ENCODE measurements at regions not wholly inside any gene's neighbourhood (a gene's known extent, or its start where the extent isn't known, plus 50 kb on each side); places are given as distances from the start of the nearest gene placed in this dataset.

- no peak overlapping the region for H2BK12ac ChIP-seq (ENCODE audit: low read depth, low read length)
- no peak overlapping the region for H2BK120ac ChIP-seq (replicated peaks; ENCODE audit: low read depth, low read length)
- H3K9ac ChIP-seq (replicated peaks in 1 of 4; ENCODE audit: extremely low read depth in 1 of 4, low read depth in 3 of 4, low read length in 3 of 4), result no peak overlapping the region
- H4K5ac ChIP-seq (ENCODE audit: insufficient read length, low read depth, low read length), result no peak overlapping the region
- no peak overlapping the region for H3K4ac ChIP-seq (replicated peaks; ENCODE audit: insufficient read length, low read depth, low read length)
- no peak overlapping the region for H3K4me3 ChIP-seq (ENCODE audit: extremely low read depth in 1 of 4, insufficient read depth in 2 of 4, low read depth in 3 of 4, low read length in 4 of 4)
- no peak overlapping the region for H2BK20ac ChIP-seq (ENCODE audit: low read length)
- H3K79me2 ChIP-seq (ENCODE audit: control insufficient read depth in 1 of 2, insufficient read depth in 2 of 2, low read length in 2 of 2), result no peaks in the 10 kb centered on the region
- FAIRE-seq (peak; percentile 63), DNase-seq (ENCODE audit: low read depth in 1 of 2, low spot score in 2 of 2) (no peak)
- no peak overlapping the region for H3K14ac ChIP-seq (ENCODE audit: insufficient read length)
- no peak overlapping the region for H3K4me2 ChIP-seq (ENCODE audit: insufficient read depth in 1 of 2, low read depth in 2 of 2, low read length in 2 of 2)
- H3K56ac ChIP-seq (replicated peaks; ENCODE audit: insufficient read length, low read depth, low read length), result no peak overlapping the region
- no peak overlapping the region for H2AK5ac ChIP-seq (ENCODE audit: low read depth, low read length)
- H2BK15ac ChIP-seq (ENCODE audit: low read length), result no peak overlapping the region
- 61% methylated on average over 2 of the region's 2 CpGs; no CpG with 5 or more reads in 1 of the 2 experiments for WGBS, 2 experiments (ENCODE audit: extremely low coverage in 1 of 2, insufficient coverage in 1 of 2, insufficient read length in 1 of 2, insufficient replicate concordance in 2 of 2, low coverage in 1 of 2, low lambda C conversion rate in 2 of 2, missing lambda C conversion rate in 1 of 2)
- H3K4me1 ChIP-seq (replicated peaks in 1 of 4; ENCODE audit: control insufficient read depth in 3 of 4, insufficient read depth in 4 of 4, low read length in 3 of 4), result no peaks in the 10 kb centered on the region
- POLR2A ChIA-PET (ENCODE audit: partially characterized antibody), result no interaction called here
- H4K91ac ChIP-seq (replicated peaks; ENCODE audit: insufficient read length, low read length), result no peak overlapping the region
- no peak overlapping the region for H2AFZ ChIP-seq (ENCODE audit: low read length)
- no peak overlapping the region for H3K18ac ChIP-seq (ENCODE audit: extremely low read depth, low read length)
- H3K79me1 ChIP-seq (ENCODE audit: low read depth, low read length), result no peaks in the 10 kb centered on the region
- no peaks in the 10 kb centered on the region for H4K20me1 ChIP-seq (replicated peaks in 1 of 2; ENCODE audit: control insufficient read depth in 1 of 2, insufficient read depth in 2 of 2, low read length in 2 of 2)
- no peaks in the 10 kb centered on the region for H3K27me3 ChIP-seq (replicated peaks in 1 of 4; ENCODE audit: control insufficient read depth in 3 of 4, extremely low read depth in 1 of 4, insufficient read depth in 3 of 4, low read length in 3 of 4)
- no peaks in the 10 kb centered on the region for H3K9me3 ChIP-seq (ENCODE audit: insufficient read depth in 2 of 2, low read depth in 1 of 2, low read length in 1 of 2)
- H3K23ac ChIP-seq (ENCODE audit: insufficient read length), result no peak overlapping the region
- H4K8ac ChIP-seq (ENCODE audit: extremely low read depth, insufficient read depth, low read length), result no peak overlapping the region
- H2BK5ac ChIP-seq (ENCODE audit: low read depth, low read length), result no peak overlapping the region
- H3K23me2 ChIP-seq (ENCODE audit: low read depth, low read length), result no peaks in the 10 kb centered on the region
- H3K36me3 ChIP-seq (ENCODE audit: control insufficient read depth in 2 of 4, insufficient read depth in 4 of 4, low read length in 3 of 4), result no peaks in the 10 kb centered on the region
- no peak overlapping the region for H3K27ac ChIP-seq (ENCODE audit: low read depth, low read length)
- CTCF ChIA-PET (ENCODE audit: partially characterized antibody), result no interaction called here
- TF ChIP-seq ZNF274 (IDR thresholded peaks at IDR 0.05; ENCODE audit: borderline replicate concordance, extremely low read depth, low read length) (no peak), SRF (IDR thresholded peaks at IDR 0.05; ENCODE audit: low read depth, low read length) (no peak), FOSL1 (IDR thresholded peaks at IDR 0.05; ENCODE audit: insufficient read depth, low read depth, low read length) (no peak), ASH2L (IDR thresholded peaks at IDR 0.05; ENCODE audit: low read length) (no peak), SIRT6 (IDR thresholded peaks at IDR 0.05; ENCODE audit: low read length) (no peak), RNF2 (IDR thresholded peaks at IDR 0.05; ENCODE audit: borderline replicate concordance, low read depth, low read length, missing control alignments, poor library complexity, severe bottlenecking) (no peak), RAD21 (IDR thresholded peaks at IDR 0.05 in 1 of 2, conservative IDR thresholded peaks at IDR 0.05 in 1 of 2; ENCODE audit: low read depth in 2 of 2, low read length in 2 of 2) (no peak), ATF3 (IDR thresholded peaks at IDR 0.05; ENCODE audit: insufficient read depth, low read depth, low read length) (no peak), CEBPB (IDR thresholded peaks at IDR 0.05; ENCODE audit: low read depth, low read length) (no peak)
Observed at GRCh38 chrX:138519296-138519695, 192.2 kb downstream of the FGF13 start.

Data from H1 (cell line).